GM21381 (cell line): ENCODE measurements at regions not wholly inside any gene's neighbourhood (a gene's known extent, or its start where the extent isn't known, plus 50 kb on each side); places are given as distances from the start of the nearest gene placed in this dataset.
"Not testable (repeated sequence)": the region's sequence is repeated elsewhere in the genome, so short reads cannot be mapped to it uniquely, and the experiment has no call there.

ENCODE experiments used
- ATAC-seq: cut with Tn5 transposase; IDR thresholded peaks from one replicate; pipeline ENCODE4 v1.9.1; 2021; ENCODE audit warnings: mild to moderate bottlenecking, moderate library complexity; ENCODE audit not compliant: unreplicated experiment

- ATAC-seq, result no peak
These were observed 107.6 kb upstream of the FAM3C start for GRCh38 chr7:121503730-121504129.

- no peak for ATAC-seq
These were observed 106.9 kb upstream of the FAM3C start for GRCh38 chr7:121503039-121503438.

- no peak for ATAC-seq
These were observed 105.5 kb upstream of the FAM3C start for GRCh38 chr7:121501566-121501965.

GRCh38 chr7:121500360-121501058, 104.4 kb upstream of the FAM3C start:
- no peak for ATAC-seq

- ATAC-seq, result no peak
These were observed 103.5 kb upstream of the FAM3C start for GRCh38 chr7:121499624-121500023.

- no peak for ATAC-seq
These were observed 102.7 kb upstream of the FAM3C start for GRCh38 chr7:121498816-121499215.

GRCh38 chr7:121497545-121497944, 101.4 kb upstream of the FAM3C start:
- not testable (repeated sequence) for ATAC-seq

GRCh38 chr7:121494516-121494915, 98.4 kb upstream of the FAM3C start:
- ATAC-seq, result no peak

GRCh38 chr7:121493553-121493952, 97.4 kb upstream of the FAM3C start:
- no peak for ATAC-seq

- ATAC-seq, result no peak
These were observed 94.2 kb upstream of the FAM3C start for GRCh38 chr7:121490309-121490708.

GRCh38 chr7:121489440-121489839, 93.3 kb upstream of the FAM3C start:
- no peak for ATAC-seq

GRCh38 chr7:121488111-121488650, 92.1 kb upstream of the FAM3C start:
- ATAC-seq, result no peak

GRCh38 chr7:121486590-121486989, 90.5 kb upstream of the FAM3C start:
- no peak for ATAC-seq

GRCh38 chr7:121485467-121486243, 89.5 kb upstream of the FAM3C start:
- ATAC-seq, result no peak

GRCh38 chr7:121484089-121484763, 88.1 kb upstream of the FAM3C start:
- ATAC-seq, result no peak

GRCh38 chr7:121480566-121481335, 84.6 kb upstream of the FAM3C start:
- ATAC-seq, result no peak

GRCh38 chr7:121480058-121480457, 84.0 kb upstream of the FAM3C start:
- ATAC-seq, result no peak

GRCh38 chr7:121479466-121479865, 83.4 kb upstream of the FAM3C start:
- no peak for ATAC-seq

GRCh38 chr7:121475806-121476205, 79.7 kb upstream of the FAM3C start:
- no peak for ATAC-seq

- ATAC-seq, result no peak
These were observed 78.2 kb upstream of the FAM3C start for GRCh38 chr7:121474301-121474673.
